ENCODE measurements at regions not wholly inside any gene's neighbourhood (a gene's known extent, or its start where the extent isn't known, plus 50 kb on each side); places are given as distances from the start of the nearest gene placed in this dataset.

- intact Hi-C loops (cut with micrococcal nuclease): no loop called here
- ATAC-seq (ENCODE audit: low read depth): no peak
- no peaks in the 10 kb centered on the region for H3K9me3 ChIP-seq (ENCODE audit: control extremely low read depth in 1 of 3, control insufficient read depth in 2 of 3, insufficient read depth in 1 of 3, low read length in 2 of 3)
- H3K4me2 ChIP-seq (replicated peaks; ENCODE audit: low read depth, low read length, poor library complexity, severe bottlenecking): no peak overlapping the region
- ChIA-PET CTCF (no interaction called here), POLR2A (no interaction called here)
- DNase-seq: no peak
- Mint-ChIP-seq H3K4me1 (no peaks in the 10 kb centered on the region), H3K27me3 (no peaks in the 10 kb centered on the region), H3K9me3 (ENCODE audit: insufficient read depth) (no peaks in the 10 kb centered on the region), H3K4me3 (no peak overlapping the region), H3K27ac (no peak overlapping the region)
- no peaks in the 10 kb centered on the region for H3K27me3 ChIP-seq (replicated peaks in 1 of 4; ENCODE audit: control extremely low read depth in 1 of 4, control insufficient read depth in 3 of 4, insufficient read depth in 4 of 4, low read length in 3 of 4)
- no peak for TF ChIP-seq EZH2 (IDR thresholded peaks at IDR 0.05; ENCODE audit: borderline replicate concordance, insufficient read depth, low read depth, low read length, poor library complexity, severe bottlenecking)
- TF ChIP-seq, protein P1, sequence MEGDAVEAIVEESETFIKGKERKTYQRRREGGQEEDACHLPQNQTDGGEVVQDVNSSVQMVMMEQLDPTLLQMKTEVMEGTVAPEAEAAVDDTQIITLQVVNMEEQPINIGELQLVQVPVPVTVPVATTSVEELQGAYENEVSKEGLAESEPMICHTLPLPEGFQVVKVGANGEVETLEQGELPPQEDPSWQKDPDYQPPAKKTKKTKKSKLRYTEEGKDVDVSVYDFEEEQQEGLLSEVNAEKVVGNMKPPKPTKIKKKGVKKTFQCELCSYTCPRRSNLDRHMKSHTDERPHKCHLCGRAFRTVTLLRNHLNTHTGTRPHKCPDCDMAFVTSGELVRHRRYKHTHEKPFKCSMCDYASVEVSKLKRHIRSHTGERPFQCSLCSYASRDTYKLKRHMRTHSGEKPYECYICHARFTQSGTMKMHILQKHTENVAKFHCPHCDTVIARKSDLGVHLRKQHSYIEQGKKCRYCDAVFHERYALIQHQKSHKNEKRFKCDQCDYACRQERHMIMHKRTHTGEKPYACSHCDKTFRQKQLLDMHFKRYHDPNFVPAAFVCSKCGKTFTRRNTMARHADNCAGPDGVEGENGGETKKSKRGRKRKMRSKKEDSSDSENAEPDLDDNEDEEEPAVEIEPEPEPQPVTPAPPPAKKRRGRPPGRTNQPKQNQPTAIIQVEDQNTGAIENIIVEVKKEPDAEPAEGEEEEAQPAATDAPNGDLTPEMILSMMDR (IDR thresholded peaks at IDR 0.05): no peak
- no peak overlapping the region for H3K9ac ChIP-seq (ENCODE audit: low read length)
- no peak overlapping the region for H3K27ac ChIP-seq (ENCODE audit: low read length in 2 of 2)
- H3K79me2 ChIP-seq (ENCODE audit: control insufficient read depth, insufficient read depth, low read length): no peaks in the 10 kb centered on the region
- H2AFZ ChIP-seq (ENCODE audit: insufficient read depth, low read depth, low read length, poor library complexity, severe bottlenecking): no peak overlapping the region
- H3K4me3 ChIP-seq (ENCODE audit: control extremely low read depth in 1 of 5, extremely low read depth in 1 of 5, insufficient read depth in 1 of 5, low read depth in 2 of 5, low read length in 4 of 5): no peak overlapping the region
- WGBS (ENCODE audit: insufficient coverage): 82% methylated on average over 1 of the region's 3 CpGs
- H3K4me1 ChIP-seq (ENCODE audit: control insufficient read depth in 2 of 2, insufficient read depth in 2 of 2, low read length in 2 of 2): no peaks in the 10 kb centered on the region
- H3K36me3 ChIP-seq (replicated peaks in 1 of 2; ENCODE audit: control extremely low read depth in 1 of 2, control insufficient read depth in 1 of 2, extremely low read depth in 1 of 2, insufficient read depth in 2 of 2, low read length in 1 of 2): no peaks in the 10 kb centered on the region
- H4K20me1 ChIP-seq (ENCODE audit: control insufficient read depth, insufficient read depth, low read length, poor library complexity, severe bottlenecking): no peaks in the 10 kb centered on the region
Measured at GRCh38 chr4:13169731-13170525, 314.2 kb downstream of the RAB28 start.

GRCh38 chr4:13168326-13168725 is 315.8 kb downstream of the RAB28 start:
- Histone ChIP-seq H3K79me2 (ENCODE audit: control insufficient read depth, insufficient read depth, low read length) (no peaks in the 10 kb centered on the region), H3K9ac (ENCODE audit: low read length) (no peak overlapping the region), H3K4me2 (replicated peaks; ENCODE audit: low read depth, low read length, poor library complexity, severe bottlenecking) (no peak overlapping the region), H3K36me3 (replicated peaks in 1 of 2; ENCODE audit: control extremely low read depth in 1 of 2, control insufficient read depth in 1 of 2, extremely low read depth in 1 of 2, insufficient read depth in 2 of 2, low read length in 1 of 2) (no peaks in the 10 kb centered on the region), H3K27me3 (replicated peaks in 1 of 4; ENCODE audit: control extremely low read depth in 1 of 4, control insufficient read depth in 3 of 4, insufficient read depth in 4 of 4, low read length in 3 of 4) (no peaks in the 10 kb centered on the region), H2AFZ (ENCODE audit: insufficient read depth, low read depth, low read length, poor library complexity, severe bottlenecking) (no peak overlapping the region), H3K4me3 (ENCODE audit: control extremely low read depth in 1 of 5, extremely low read depth in 1 of 5, insufficient read depth in 1 of 5, low read depth in 2 of 5, low read length in 4 of 5) (no peak overlapping the region), H3K9me3 (ENCODE audit: control extremely low read depth in 1 of 3, control insufficient read depth in 2 of 3, insufficient read depth in 1 of 3, low read length in 2 of 3) (no peaks in the 10 kb centered on the region), H4K20me1 (ENCODE audit: control insufficient read depth, insufficient read depth, low read length, poor library complexity, severe bottlenecking) (no peaks in the 10 kb centered on the region), H3K27ac (ENCODE audit: low read length in 2 of 2) (no peak overlapping the region), H3K4me1 (ENCODE audit: control insufficient read depth in 2 of 2, insufficient read depth in 2 of 2, low read length in 2 of 2) (no peaks in the 10 kb centered on the region)
- Mint-ChIP-seq H3K4me3 (no peak overlapping the region), H3K27ac (no peak overlapping the region), H3K4me1 (no peaks in the 10 kb centered on the region), H3K27me3 (no peaks in the 10 kb centered on the region), H3K9me3 (ENCODE audit: insufficient read depth) (no peaks in the 10 kb centered on the region)
- intact Hi-C loops (cut with micrococcal nuclease): no loop called here
- TF ChIP-seq EZH2 (IDR thresholded peaks at IDR 0.05; ENCODE audit: borderline replicate concordance, insufficient read depth, low read depth, low read length, poor library complexity, severe bottlenecking): no peak
- TF ChIP-seq, protein P1 (IDR thresholded peaks at IDR 0.05): no peak
- ChIA-PET POLR2A (no interaction called here), CTCF (no interaction called here)
- whole genome bisulfite sequencing (ENCODE audit: insufficient coverage): 91% methylated on average over 1 of the region's 2 CpGs
- ATAC-seq (ENCODE audit: low read depth) (no peak), DNase-seq (no peak)

Measured in B cell (primary cell).